B cell (primary cell): ENCODE measurements at regions not wholly inside any gene's neighbourhood (a gene's known extent, or its start where the extent isn't known, plus 50 kb on each side); places are given as distances from the start of the nearest gene placed in this dataset.

Experiments used
- ATAC-seq: fragments of 200-7000 bp; cut with Tn5 transposase; one replicate; pipeline ENCODE4 v1.10.0; 2021; ENCODE audit warnings: low read depth, mild to moderate bottlenecking, moderate number of reproducible peaks, moderate library complexity
- CTCF ChIA-PET: fragments of 350-600 bp; sonication (Branson Sonifier 250); formaldehyde crosslinking; loops from one replicate; lab custom pipeline; 2021; ENCODE audit warnings: antibody characterized with exemption, inconsistent platforms; lab: Charles Lee
- POLR2A ChIA-PET: fragments of 350-600 bp; sonication (Branson Sonifier 250); formaldehyde crosslinking; loops from one replicate; lab custom pipeline; 2021; ENCODE audit warnings: antibody characterized with exemption; lab: Charles Lee
- DNase-seq: peaks from one replicate; pipeline ENCODE4 v3.0.0; 2013
- H2AFZ ChIP-seq: 2 replicates; pipeline ENCODE4 v1.6.1; 2012; ENCODE audit warnings: mild to moderate bottlenecking, low read depth, low read length; ENCODE audit not compliant: insufficient read depth, poor library complexity, severe bottlenecking
- H3K27ac ChIP-seq, 2 donors: 1 replicate in 1 of 2; 2 replicates in 1 of 2; pipeline ENCODE4 v1.5.1; 2012 to 2013; ENCODE audit warnings: low read length in 2 of 2, mild to moderate bottlenecking in 2 of 2, moderate library complexity in 1 of 2
- H3K27me3 ChIP-seq, 4 experiments: fragments of 200-600 bp in 1 of 4; sonication (generic) in 1 of 4; replicated peaks in 1 of 4; 1 replicate in 2 of 4; 2 replicates in 2 of 4; pipeline versions ENCODE4 v1.6.1 to v1.7.0; 2013 to 2016; ENCODE audit warnings: low read length in 3 of 4, mild to moderate bottlenecking in 2 of 4, mixed read lengths in 1 of 4, moderate library complexity in 1 of 4; ENCODE audit not compliant: insufficient read depth in 4 of 4, control insufficient read depth in 3 of 4; ENCODE audit errors: control extremely low read depth in 1 of 4
- H3K36me3 ChIP-seq, 2 experiments: replicated peaks in 1 of 2; 1 replicate in 1 of 2; 2 replicates in 1 of 2; pipeline versions ENCODE4 v1.6.1 to v1.7.1; 2013; ENCODE audit warnings: low read length in 1 of 2; ENCODE audit not compliant: insufficient read depth in 2 of 2, control insufficient read depth in 1 of 2; ENCODE audit errors: control extremely low read depth in 1 of 2, extremely low read depth in 1 of 2
- H3K4me1 ChIP-seq, 2 donors: fragments of 200-600 bp in 1 of 2; sonication (generic) in 1 of 2; 1 replicate in 1 of 2; 2 replicates in 1 of 2; pipeline versions ENCODE4 v1.5.1 to v1.6.1; 2013 to 2017; ENCODE audit warnings: low read length in 2 of 2; ENCODE audit not compliant: control insufficient read depth in 2 of 2, insufficient read depth in 2 of 2
- H3K4me2 ChIP-seq: replicated peaks from 2 replicates; pipeline ENCODE3; 2012; ENCODE audit warnings: mild to moderate bottlenecking, low read depth, low read length; ENCODE audit not compliant: poor library complexity, severe bottlenecking
- H3K4me3 ChIP-seq, 5 experiments: fragments of 200-600 bp in 1 of 5; sonication (generic) in 1 of 5; 1 replicate in 3 of 5; 2 replicates in 2 of 5; pipeline versions ENCODE4 v1.5.1 to v1.7.0; 2011 to 2016; ENCODE audit warnings: low read length in 4 of 5, mild to moderate bottlenecking in 4 of 5, low read depth in 2 of 5, control low read depth in 1 of 5, moderate library complexity in 1 of 5; ENCODE audit not compliant: insufficient read depth in 1 of 5; ENCODE audit errors: control extremely low read depth in 1 of 5, extremely low read depth in 1 of 5
- H3K79me2 ChIP-seq: fragments of 200-600 bp; sonication (generic); one replicate; pipeline ENCODE4 v1.6.0; 2016; ENCODE audit warnings: low read length; ENCODE audit not compliant: control insufficient read depth, insufficient read depth
- H3K9ac ChIP-seq: fragments of 200-600 bp; sonication (generic); 2 replicates; pipeline ENCODE4 v1.6.1; 2017; ENCODE audit warnings: mild to moderate bottlenecking, low read length, moderate library complexity
- H3K9me3 ChIP-seq, 3 donors: one replicate each; pipeline versions ENCODE4 v1.6.1 to v1.7.1; 2013; ENCODE audit warnings: low read length in 2 of 3; ENCODE audit not compliant: control insufficient read depth in 2 of 3, insufficient read depth in 1 of 3; ENCODE audit errors: control extremely low read depth in 1 of 3
- H4K20me1 ChIP-seq: 2 replicates; pipeline ENCODE4 v1.6.0; 2012; ENCODE audit warnings: mild to moderate bottlenecking, low read length; ENCODE audit not compliant: insufficient read depth, control insufficient read depth, poor library complexity, severe bottlenecking
- H3K27ac Mint-ChIP-seq: one replicate; pipeline ENCODE4 v1.8.0; 2021; ENCODE audit warnings: mixed read lengths
- H3K27me3 Mint-ChIP-seq: one replicate; pipeline ENCODE4 v1.8.0; 2021; ENCODE audit warnings: mixed read lengths
- H3K4me1 Mint-ChIP-seq: one replicate; pipeline ENCODE4 v1.8.0; 2021; ENCODE audit warnings: mixed read lengths
- H3K4me3 Mint-ChIP-seq: one replicate; pipeline ENCODE4 v1.8.0; 2021; ENCODE audit warnings: mixed read lengths
- H3K9me3 Mint-ChIP-seq: one replicate; pipeline ENCODE4 v1.8.0; 2022; ENCODE audit warnings: mixed read lengths; ENCODE audit not compliant: insufficient read depth
- CTCF ChIP-seq: fragments of 200-600 bp; IDR thresholded peaks from one replicate; pipeline ENCODE4 v1.8.0; 2022; ENCODE audit warnings: antibody characterized with exemption, mild to moderate bottlenecking
- EZH2 ChIP-seq: IDR thresholded peaks from 2 replicates; pipeline ENCODE4 v1.6.1; 2012; ENCODE audit warnings: borderline replicate concordance, low read depth, mild to moderate bottlenecking, moderate library complexity, low read length; ENCODE audit not compliant: insufficient read depth, poor library complexity, severe bottlenecking
- WGBS: methylation state at CpG from one replicate; pipeline ENCODE4 v1.1.5; 2013; ENCODE audit warnings: missing lambda C conversion rate; ENCODE audit not compliant: insufficient coverage; 5-methylcytosine and 5-hydroxymethylcytosine counted together
- intact Hi-C: fragments of 100-400 bp; cut with micrococcal nuclease; formaldehyde crosslinking; loops from one replicate; pipeline ENCODE4 v1.10.0; 2022

- no peaks in the 10 kb centered on the region for H3K36me3 ChIP-seq
- no peak overlapping the region for H3K4me3 ChIP-seq
- CTCF ChIA-PET = no interaction called here
- no peaks in the 10 kb centered on the region for H3K79me2 ChIP-seq
- ATAC-seq (no peak), DNase-seq (no peak)
- H2AFZ ChIP-seq = no peak overlapping the region
- no peaks in the 10 kb centered on the region for H3K4me1 ChIP-seq
- no peak for TF ChIP-seq EZH2
- no peak overlapping the region for H3K9ac ChIP-seq
- intact Hi-C loops = no loop called here
- no peak overlapping the region for H3K27ac ChIP-seq
- Mint-ChIP-seq H3K4me3 (no peak overlapping the region), H3K4me1 (no peaks in the 10 kb centered on the region), H3K9me3 (no peaks in the 10 kb centered on the region), H3K27me3 (peaks cover 5% of the 10 kb centered on the region), H3K27ac (no peak overlapping the region)
- POLR2A ChIA-PET = no interaction called here
- no peaks in the 10 kb centered on the region for H4K20me1 ChIP-seq
- 93% methylated on average over 6 of the region's 12 CpGs for WGBS
- no peaks in the 10 kb centered on the region for H3K27me3 ChIP-seq
- no peak overlapping the region for H3K4me2 ChIP-seq
- no peaks in the 10 kb centered on the region for H3K9me3 ChIP-seq
Observed at GRCh38 chr15:39472621-39473297, 108.1 kb upstream of the THBS1 start.

GRCh38 chr15:39473298-39473947 lies 107.5 kb upstream of the THBS1 start:
- no peaks in the 10 kb centered on the region for H3K79me2 ChIP-seq
- WGBS = no CpG with 5 or more reads among the region's 5 CpGs
- H3K27me3 ChIP-seq = no peaks in the 10 kb centered on the region
- TF ChIP-seq CTCF (no peak), EZH2 (no peak)
- no peak for DNase-seq
- H2AFZ ChIP-seq = no peak overlapping the region
- CTCF ChIA-PET = no interaction called here
- Mint-ChIP-seq H3K4me1 (no peaks in the 10 kb centered on the region), H3K9me3 (no peaks in the 10 kb centered on the region), H3K27ac (no peak overlapping the region), H3K4me3 (no peak overlapping the region), H3K27me3 (peaks cover 5% of the 10 kb centered on the region)
- no peak overlapping the region for H3K9ac ChIP-seq
- H3K4me1 ChIP-seq = no peaks in the 10 kb centered on the region
- H3K27ac ChIP-seq = no peak overlapping the region
- no peak overlapping the region for H3K4me3 ChIP-seq
- no peak overlapping the region for H3K4me2 ChIP-seq
- no peaks in the 10 kb centered on the region for H3K36me3 ChIP-seq
- H3K9me3 ChIP-seq = no peaks in the 10 kb centered on the region
- no peak for ATAC-seq
- no peaks in the 10 kb centered on the region for H4K20me1 ChIP-seq
- intact Hi-C loops = no loop called here
- POLR2A ChIA-PET = no interaction called here
